HG02759 (cell line): ENCODE measurements at regions not wholly inside any gene's neighbourhood (a gene's known extent, or its start where the extent isn't known, plus 50 kb on each side); places are given as distances from the start of the nearest gene placed in this dataset.

ENCODE experiments used
- ATAC-seq: cut with Tn5 transposase; IDR thresholded peaks from one replicate; pipeline ENCODE4 v1.9.1; 2021; ENCODE audit warnings: mild to moderate bottlenecking, moderate library complexity; ENCODE audit not compliant: unreplicated experiment

GRCh38 chr13:59497621-59498247 is 666.0 kb downstream of the DIAPH3 start:
- no peak for ATAC-seq

GRCh38 chr13:59501004-59501403 is 662.7 kb downstream of the DIAPH3 start:
- ATAC-seq = no peak

- no peak for ATAC-seq
These were observed 659.3 kb downstream of the DIAPH3 start for GRCh38 chr13:59504407-59504806.

- no peak for ATAC-seq
These were observed 653.3 kb downstream of the DIAPH3 start for GRCh38 chr13:59510386-59510785.

GRCh38 chr13:59513686-59514085 is 650.0 kb downstream of the DIAPH3 start:
- ATAC-seq = no peak

GRCh38 chr13:59514316-59514715 is 649.4 kb downstream of the DIAPH3 start:
- ATAC-seq = no peak

GRCh38 chr13:59519819-59520218 is 643.9 kb downstream of the DIAPH3 start:
- ATAC-seq = no peak

GRCh38 chr13:59521549-59521948 is 642.2 kb downstream of the DIAPH3 start:
- no peak for ATAC-seq

GRCh38 chr13:59522652-59523051 is 641.1 kb downstream of the DIAPH3 start:
- no peak for ATAC-seq

- ATAC-seq = no peak
These were observed 636.2 kb downstream of the DIAPH3 start for GRCh38 chr13:59527500-59527899.

- ATAC-seq = no peak
These were observed 632.1 kb downstream of the DIAPH3 start for GRCh38 chr13:59531571-59532091.

- no peak for ATAC-seq
These were observed 631.3 kb downstream of the DIAPH3 start for GRCh38 chr13:59532405-59532804.

- no peak for ATAC-seq
These were observed 629.9 kb downstream of the DIAPH3 start for GRCh38 chr13:59533561-59534555.

- ATAC-seq = no peak
These were observed 628.9 kb downstream of the DIAPH3 start for GRCh38 chr13:59534806-59535205.

GRCh38 chr13:59537500-59537899 is 626.2 kb downstream of the DIAPH3 start:
- no peak for ATAC-seq

- no peak for ATAC-seq
These were observed 625.2 kb downstream of the DIAPH3 start for GRCh38 chr13:59538512-59538911.

GRCh38 chr13:59542303-59542702 is 621.4 kb downstream of the DIAPH3 start:
- no peak for ATAC-seq

GRCh38 chr13:59543418-59543817 is 620.3 kb downstream of the DIAPH3 start:
- ATAC-seq = no peak

- no peak for ATAC-seq
These were observed 618.7 kb downstream of the DIAPH3 start for GRCh38 chr13:59545007-59545406.

GRCh38 chr13:59546178-59546577 is 617.5 kb downstream of the DIAPH3 start:
- ATAC-seq = no peak

- ATAC-seq = no peak
These were observed 615.8 kb downstream of the DIAPH3 start for GRCh38 chr13:59547950-59548349.

GRCh38 chr13:59562924-59563323 is 600.8 kb downstream of the DIAPH3 start:
- no peak for ATAC-seq
